ENCODE measurements at regions not wholly inside any gene's neighbourhood (a gene's known extent, or its start where the extent isn't known, plus 50 kb on each side); places are given as distances from the start of the nearest gene placed in this dataset.
"Not testable (repeated sequence)": the region's sequence is repeated elsewhere in the genome, so short reads cannot be mapped to it uniquely, and the experiment has no call there.

- CTCF ChIA-PET; intact Hi-C loops (cut with micrococcal nuclease; ENCODE audit: unreplicated experiment); DNase-seq; H3K4me1 Mint-ChIP-seq (ENCODE audit: low read depth, unreplicated experiment); H3K36me3 Mint-ChIP-seq (ENCODE audit: insufficient read depth, unreplicated experiment); H3K4me3 Mint-ChIP-seq (ENCODE audit: low read depth, unreplicated experiment); BruUV-seq (replicated peaks); H3K9me3 Mint-ChIP-seq (ENCODE audit: low read depth, unreplicated experiment); H3K27ac Mint-ChIP-seq (ENCODE audit: unreplicated experiment): not testable (repeated sequence)
- peaks cover 17% of the 10 kb centered on the region for H3K27me3 Mint-ChIP-seq (ENCODE audit: unreplicated experiment)
Measured at GRCh38 chr2:85969367-85969766, 80.6 kb upstream of the ST3GAL5 start.

- not testable (repeated sequence) for H3K27ac Mint-ChIP-seq (ENCODE audit: unreplicated experiment)
Measured at GRCh38 chr2:85965770-85966169, 77.0 kb upstream of the ST3GAL5 start.

GRCh38 chr2:85963747-85964418, 75.1 kb upstream of the ST3GAL5 start:
- DNase-seq, result peak; percentile 39
- intact Hi-C loops (cut with micrococcal nuclease; ENCODE audit: unreplicated experiment); H3K27ac Mint-ChIP-seq (ENCODE audit: unreplicated experiment); H3K36me3 Mint-ChIP-seq (ENCODE audit: insufficient read depth, unreplicated experiment); CTCF ChIA-PET; H3K9me3 Mint-ChIP-seq (ENCODE audit: low read depth, unreplicated experiment); BruUV-seq (replicated peaks); H3K27me3 Mint-ChIP-seq (ENCODE audit: unreplicated experiment); H3K4me3 Mint-ChIP-seq (ENCODE audit: low read depth, unreplicated experiment): not testable (repeated sequence)
- peaks cover 18% of the 10 kb centered on the region for H3K4me1 Mint-ChIP-seq (ENCODE audit: low read depth, unreplicated experiment)

More at GRCh38 chr2:85965770-85966169, 77.0 kb upstream of the ST3GAL5 start:
- BruUV-seq (replicated peaks); H3K27me3 Mint-ChIP-seq (ENCODE audit: unreplicated experiment); intact Hi-C loops (cut with micrococcal nuclease; ENCODE audit: unreplicated experiment); H3K36me3 Mint-ChIP-seq (ENCODE audit: insufficient read depth, unreplicated experiment); DNase-seq; CTCF ChIA-PET; H3K4me3 Mint-ChIP-seq (ENCODE audit: low read depth, unreplicated experiment); H3K9me3 Mint-ChIP-seq (ENCODE audit: low read depth, unreplicated experiment): not testable (repeated sequence)
- H3K4me1 Mint-ChIP-seq (ENCODE audit: low read depth, unreplicated experiment), result peaks cover 11% of the 10 kb centered on the region

GRCh38 chr2:85963068-85963467, 74.3 kb upstream of the ST3GAL5 start:
- H3K27me3 Mint-ChIP-seq (ENCODE audit: unreplicated experiment), result no peaks in the 10 kb centered on the region
- no TSS peak for BruUV-seq (replicated peaks)
- H3K4me3 Mint-ChIP-seq (ENCODE audit: low read depth, unreplicated experiment), result no peak overlapping the region
- intact Hi-C loops (cut with micrococcal nuclease; ENCODE audit: unreplicated experiment), result no loop called here
- H3K4me1 Mint-ChIP-seq (ENCODE audit: low read depth, unreplicated experiment), result peaks cover 19% of the 10 kb centered on the region
- no peak for DNase-seq
- no peaks in the 10 kb centered on the region for H3K36me3 Mint-ChIP-seq (ENCODE audit: insufficient read depth, unreplicated experiment)
- H3K27ac Mint-ChIP-seq (ENCODE audit: unreplicated experiment), result no peak overlapping the region
- H3K9me3 Mint-ChIP-seq (ENCODE audit: low read depth, unreplicated experiment), result peaks cover 9% of the 10 kb centered on the region
- CTCF ChIA-PET, result no interaction called here
- TF ChIP-seq CTCF (IDR thresholded peaks at IDR 0.05; ENCODE audit: unreplicated experiment), result no peak

GRCh38 chr2:85961754-85962153, 73.0 kb upstream of the ST3GAL5 start:
- no peak for TF ChIP-seq CTCF (IDR thresholded peaks at IDR 0.05; ENCODE audit: unreplicated experiment)
- Mint-ChIP-seq H3K9me3 (ENCODE audit: low read depth, unreplicated experiment) (peaks cover 9% of the 10 kb centered on the region), H3K27me3 (ENCODE audit: unreplicated experiment) (no peaks in the 10 kb centered on the region)

GRCh38 chr2:85961053-85961452, 72.3 kb upstream of the ST3GAL5 start:
- intact Hi-C loops (cut with micrococcal nuclease; ENCODE audit: unreplicated experiment), result no loop called here
- no peak for TF ChIP-seq CTCF (IDR thresholded peaks at IDR 0.05; ENCODE audit: unreplicated experiment)
- CTCF ChIA-PET, result interaction anchor here (1.0 kb wide), 1 partner anchor 12 kb away, joined by 4 read pairs; no protein-coding TSS in a partner anchor
- Mint-ChIP-seq H3K9me3 (ENCODE audit: low read depth, unreplicated experiment) (peaks cover 9% of the 10 kb centered on the region), H3K4me1 (ENCODE audit: low read depth, unreplicated experiment) (peaks cover 19% of the 10 kb centered on the region), H3K4me3 (ENCODE audit: low read depth, unreplicated experiment) (no peak overlapping the region), H3K27me3 (ENCODE audit: unreplicated experiment) (no peaks in the 10 kb centered on the region), H3K36me3 (ENCODE audit: insufficient read depth, unreplicated experiment) (no peaks in the 10 kb centered on the region), H3K27ac (ENCODE audit: unreplicated experiment) (no peak overlapping the region)
- no peak for DNase-seq
- BruUV-seq (replicated peaks), result no TSS peak

More at GRCh38 chr2:85961754-85962153, 73.0 kb upstream of the ST3GAL5 start:
- DNase-seq, result no peak
- Mint-ChIP-seq H3K4me1 (ENCODE audit: low read depth, unreplicated experiment) (peaks cover 19% of the 10 kb centered on the region), H3K4me3 (ENCODE audit: low read depth, unreplicated experiment) (no peak overlapping the region), H3K36me3 (ENCODE audit: insufficient read depth, unreplicated experiment) (no peaks in the 10 kb centered on the region), H3K27ac (ENCODE audit: unreplicated experiment) (no peak overlapping the region)
- intact Hi-C loops (cut with micrococcal nuclease; ENCODE audit: unreplicated experiment), result no loop called here
- BruUV-seq (replicated peaks), result no TSS peak
- CTCF ChIA-PET, result no interaction called here

Measured in Calu3 (cell line).